Kidney (tissue), 13 donors: ENCODE measurements at regions not wholly inside any gene's neighbourhood (a gene's known extent, or its start where the extent isn't known, plus 50 kb on each side); places are given as distances from the start of the nearest gene placed in this dataset.

Experiments
- DNase-seq, 5 donors: peaks; one replicate each; pipeline ENCODE4 v3.0.0-alpha.2; 2013 to 2020
- FAIRE-seq: peaks from 2 replicates; lab custom pipeline; 2012; peaks lifted over from hg19 to GRCh38; lab: Jason Lieb, UNC
- H3K27ac ChIP-seq, 2 donors: one replicate each; pipeline ENCODE4 v1.7.0; 2013; ENCODE audit warnings: low read depth in 2 of 2, low read length in 2 of 2, inconsistent platforms in 1 of 2
- H3K27me3 ChIP-seq: one replicate; pipeline ENCODE4 v1.7.1; 2013; ENCODE audit warnings: low read length, inconsistent platforms; ENCODE audit not compliant: control insufficient read depth, insufficient read depth
- H3K36me3 ChIP-seq, 3 donors: one replicate each; pipeline versions ENCODE4 v1.7.0 to v1.7.1; 2013; ENCODE audit warnings: low read length in 3 of 3, control low read depth in 1 of 3, inconsistent platforms in 1 of 3; ENCODE audit not compliant: insufficient read depth in 3 of 3, control insufficient read depth in 2 of 3
- H3K4me1 ChIP-seq, 3 donors: one replicate each; pipeline versions ENCODE4 v1.7.0 to v1.7.1; 2013; ENCODE audit warnings: low read length in 3 of 3, inconsistent platforms in 1 of 3, low read depth in 1 of 3; ENCODE audit not compliant: control insufficient read depth in 2 of 3, insufficient read depth in 2 of 3
- H3K4me3 ChIP-seq, 3 donors: one replicate each; pipeline versions ENCODE4 v1.7.0 to v1.8.1; 2013; ENCODE audit warnings: low read length in 3 of 3, control low read depth in 1 of 3, inconsistent platforms in 1 of 3
- H3K9ac ChIP-seq, 3 donors: one replicate each; pipeline versions ENCODE4 v1.7.0 to v1.7.1; 2013; ENCODE audit warnings: low read length in 3 of 3, control low read depth in 1 of 3, inconsistent platforms in 1 of 3
- H3K9me3 ChIP-seq, 3 donors: one replicate each; pipeline versions ENCODE4 v1.7.0 to v1.7.1; 2013; ENCODE audit warnings: low read length in 3 of 3, control low read depth in 1 of 3, inconsistent platforms in 1 of 3; ENCODE audit not compliant: control insufficient read depth in 2 of 3, insufficient read depth in 1 of 3
- CTCF ChIP-seq: IDR thresholded peaks from 3 replicates; pipeline ENCODE4 v1.5.1; 2012; ENCODE audit warnings: mild to moderate bottlenecking, moderate library complexity, borderline replicate concordance; ENCODE audit not compliant: insufficient read depth; ENCODE audit errors: extremely low read depth
- intact Hi-C: fragments of 100-400 bp; cut with DNase I; formaldehyde crosslinking; loops from one replicate; pipeline ENCODE4 v1.11.1; 2022
- donor health status: control.
- donor health status: control.
- donor health status: control.
- donor health status: control.
- donor health status: control.
- donor health status: DM: yes; HTN: yes; CAD: no.
- donor health status: Normal renal cell carcinoma (clear cell type).

GRCh38 chr10:123952099-123952498, 60.5 kb upstream of the CPXM2 start:
- FAIRE-seq, result no peak
- no peaks in the 10 kb centered on the region for H3K4me1 ChIP-seq
- no peak for DNase-seq

GRCh38 chr10:123948030-123948823, 56.6 kb upstream of the CPXM2 start:
- no peak for TF ChIP-seq CTCF
- intact Hi-C loops, result no loop called here
- DNase-seq (no peak), FAIRE-seq (no peak)
- Histone ChIP-seq H3K9ac (no peak overlapping the region), H3K27me3 (no peaks in the 10 kb centered on the region), H3K36me3 (no peaks in the 10 kb centered on the region), H3K27ac (no peak overlapping the region), H3K4me3 (no peak overlapping the region), H3K4me1 (no peaks in the 10 kb centered on the region), H3K9me3 (no peaks in the 10 kb centered on the region)

More at GRCh38 chr10:123952099-123952498, 60.5 kb upstream of the CPXM2 start:
- Histone ChIP-seq H3K4me3 (no peak overlapping the region), H3K9ac (no peak overlapping the region), H3K27me3 (no peaks in the 10 kb centered on the region), H3K36me3 (no peaks in the 10 kb centered on the region), H3K27ac (no peak overlapping the region), H3K9me3 (no peaks in the 10 kb centered on the region)
- intact Hi-C loops, result no loop called here
- no peak for TF ChIP-seq CTCF

GRCh38 chr10:123945325-123945920, 53.8 kb upstream of the CPXM2 start:
- H3K36me3 ChIP-seq, result no peaks in the 10 kb centered on the region
- no peaks in the 10 kb centered on the region for H3K4me1 ChIP-seq
- DNase-seq, result peak in 3 of 5 donors; percentile 42 to 56 (median 53)
- H3K27ac ChIP-seq, result no peak overlapping the region
- no peaks in the 10 kb centered on the region for H3K9me3 ChIP-seq
- intact Hi-C loops, result no loop called here
- no peak overlapping the region for H3K4me3 ChIP-seq
- H3K9ac ChIP-seq, result no peak overlapping the region
- no peak for TF ChIP-seq CTCF
- H3K27me3 ChIP-seq, result no peaks in the 10 kb centered on the region
- FAIRE-seq, result no peak
